Astrocyte of the spinal cord (primary cell): ENCODE measurements at regions not wholly inside any gene's neighbourhood (a gene's known extent, or its start where the extent isn't known, plus 50 kb on each side); places are given as distances from the start of the nearest gene placed in this dataset.

Experiments
- DNase-seq: peaks from one replicate; pipeline ENCODE4 v3.0.0; 2011; ENCODE audit warnings: low read depth, low spot score
- H3K4me3 ChIP-seq: 2 replicates; pipeline ENCODE4 v1.5.1; 2011; ENCODE audit warnings: low read depth, mild to moderate bottlenecking, low read length, moderate library complexity
- in situ Hi-C: cut with HindIII; loops from 2 replicates; pipeline ENCODE4 v1.10.0; 2017; ENCODE audit warnings: low sequenced_read_pairs
- TF ChIP-seq, protein P1 (sequence below): IDR thresholded peaks from 2 replicates; pipeline ENCODE4 v1.5.1; 2012; ENCODE audit warnings: low read depth, mild to moderate bottlenecking, low read length, inconsistent platforms

DNA sequence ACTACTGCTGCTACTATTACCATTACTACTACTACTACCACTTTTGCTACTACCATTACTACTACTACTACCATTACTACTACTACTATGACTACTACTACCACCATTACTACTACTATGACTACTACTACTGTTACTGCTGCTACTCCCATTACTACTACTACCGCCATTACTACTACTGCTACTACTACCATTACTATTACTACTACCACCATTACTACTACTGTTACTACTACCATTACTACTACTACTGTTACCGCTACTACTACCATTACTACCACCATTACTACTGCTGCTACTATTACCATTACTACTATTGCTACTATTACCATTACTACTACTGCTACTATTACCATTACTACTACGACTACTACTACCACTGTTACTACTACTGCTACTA lies 209.1 kb downstream of the IRF8 start:
- no peak overlapping the region for H3K4me3 ChIP-seq
- in situ Hi-C loops, result no loop called here
- TF ChIP-seq, protein P1, sequence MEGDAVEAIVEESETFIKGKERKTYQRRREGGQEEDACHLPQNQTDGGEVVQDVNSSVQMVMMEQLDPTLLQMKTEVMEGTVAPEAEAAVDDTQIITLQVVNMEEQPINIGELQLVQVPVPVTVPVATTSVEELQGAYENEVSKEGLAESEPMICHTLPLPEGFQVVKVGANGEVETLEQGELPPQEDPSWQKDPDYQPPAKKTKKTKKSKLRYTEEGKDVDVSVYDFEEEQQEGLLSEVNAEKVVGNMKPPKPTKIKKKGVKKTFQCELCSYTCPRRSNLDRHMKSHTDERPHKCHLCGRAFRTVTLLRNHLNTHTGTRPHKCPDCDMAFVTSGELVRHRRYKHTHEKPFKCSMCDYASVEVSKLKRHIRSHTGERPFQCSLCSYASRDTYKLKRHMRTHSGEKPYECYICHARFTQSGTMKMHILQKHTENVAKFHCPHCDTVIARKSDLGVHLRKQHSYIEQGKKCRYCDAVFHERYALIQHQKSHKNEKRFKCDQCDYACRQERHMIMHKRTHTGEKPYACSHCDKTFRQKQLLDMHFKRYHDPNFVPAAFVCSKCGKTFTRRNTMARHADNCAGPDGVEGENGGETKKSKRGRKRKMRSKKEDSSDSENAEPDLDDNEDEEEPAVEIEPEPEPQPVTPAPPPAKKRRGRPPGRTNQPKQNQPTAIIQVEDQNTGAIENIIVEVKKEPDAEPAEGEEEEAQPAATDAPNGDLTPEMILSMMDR, result no peak
- DNase-seq, result no peak

DNA sequence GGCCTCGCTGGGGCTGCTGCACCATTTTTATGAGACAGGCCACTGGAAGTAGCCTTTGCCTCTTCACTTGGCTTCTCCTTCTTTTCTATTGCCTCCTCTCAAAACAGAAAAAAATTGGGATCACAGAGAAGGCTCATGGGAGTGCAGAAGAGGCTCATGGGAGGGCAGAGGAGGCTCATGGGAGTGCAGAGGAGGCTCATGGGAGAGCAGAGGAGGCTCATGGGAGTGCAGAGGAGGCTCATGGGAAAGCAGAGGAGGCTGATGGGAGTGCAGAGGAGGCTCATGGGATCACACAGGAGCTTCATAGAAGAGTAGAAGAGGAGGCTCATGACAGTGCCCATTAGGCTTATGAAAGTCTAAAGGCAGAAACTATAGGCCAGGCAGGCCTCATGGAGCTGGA lies 211.2 kb downstream of the IRF8 start:
- TF ChIP-seq, protein P1, result no peak
- H3K4me3 ChIP-seq, result no peak overlapping the region
- in situ Hi-C loops, result no loop called here
- DNase-seq, result no peak

- H3K4me3 ChIP-seq, result no peak overlapping the region
- TF ChIP-seq, protein P1, result no peak
- DNase-seq, result no peak
- in situ Hi-C loops, result no loop called here
Observed at GRCh38 chr16:86110726-86111125, 211.8 kb downstream of the IRF8 start.

DNA sequence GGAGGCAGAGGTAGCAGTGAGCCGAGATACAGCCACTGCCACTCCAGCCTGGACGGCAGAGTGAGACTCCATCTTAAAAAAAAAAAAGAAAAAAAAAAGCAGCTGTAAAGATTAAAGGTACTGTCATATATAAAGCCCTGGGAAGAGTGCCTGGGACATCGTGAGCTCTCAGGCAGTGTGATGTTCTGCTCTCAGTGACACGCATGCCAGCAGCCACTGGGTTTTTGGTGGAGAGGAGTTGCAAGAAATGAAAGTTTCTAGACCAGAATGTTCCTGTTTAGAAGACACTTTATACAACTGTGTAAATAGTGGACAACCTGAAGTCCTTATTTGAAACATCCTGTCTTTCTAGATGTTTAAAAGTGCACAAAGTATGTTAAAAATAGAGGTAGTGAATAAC lies 213.2 kb downstream of the IRF8 start:
- DNase-seq, result no peak
- in situ Hi-C loops, result no loop called here
- no peak overlapping the region for H3K4me3 ChIP-seq
- TF ChIP-seq, protein P1, result no peak

DNA sequence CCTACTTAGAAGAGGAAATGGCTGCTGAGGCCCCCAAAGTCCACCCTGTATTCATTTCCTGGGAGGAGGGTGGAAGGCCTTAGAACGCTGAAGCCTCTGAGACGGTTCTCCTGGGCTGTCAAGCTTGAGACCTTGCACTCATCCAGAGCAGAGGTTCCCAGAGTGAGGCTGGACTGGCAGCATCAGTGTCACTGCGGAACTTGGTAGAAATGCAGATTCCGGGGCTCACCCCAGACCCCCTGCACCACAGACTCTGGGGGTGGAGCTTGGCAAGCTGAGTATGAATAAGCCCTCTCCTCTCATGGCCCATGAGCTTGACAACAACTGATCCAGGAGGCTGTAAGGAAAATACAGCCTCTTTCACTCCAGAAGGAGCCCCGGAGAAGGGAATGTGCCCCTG lies 218.3 kb downstream of the IRF8 start:
- in situ Hi-C loops, result no loop called here

GRCh38 chr16:86117756-86118155 lies 218.8 kb downstream of the IRF8 start:
- H3K4me3 ChIP-seq, result no peak overlapping the region
- in situ Hi-C loops, result no loop called here
- DNase-seq, result no peak
- TF ChIP-seq, protein P1, result no peak

More for the DNA sequence above, 218.3 kb downstream of the IRF8 start:
- no peak for DNase-seq
- no peak overlapping the region for H3K4me3 ChIP-seq
- TF ChIP-seq, protein P1, result no peak
